Mesendoderm (in vitro differentiated cells): ENCODE measurements at regions not wholly inside any gene's neighbourhood (a gene's known extent, or its start where the extent isn't known, plus 50 kb on each side); places are given as distances from the start of the nearest gene placed in this dataset.
A peak's percentile ranks its signal among the peaks of the same experiment; 100 is the strongest.

ENCODE experiments used
- DNase-seq: peaks from one replicate; pipeline ENCODE4 v3.0.0; 2013
- H2AK5ac ChIP-seq: 2 replicates; pipeline ENCODE4 v1.6.1; 2013; ENCODE audit warnings: low read length, inconsistent platforms
- H2BK120ac ChIP-seq: 2 replicates; pipeline ENCODE4 v1.6.1; 2013; ENCODE audit warnings: low read depth, mild to moderate bottlenecking, low read length, moderate library complexity, mixed read lengths
- H2BK15ac ChIP-seq: replicated peaks from 2 replicates; pipeline ENCODE4 v1.6.1; 2013; ENCODE audit warnings: low read depth, mild to moderate bottlenecking, moderate library complexity
- H2BK5ac ChIP-seq: 2 replicates; pipeline ENCODE4 v1.6.1; 2013; ENCODE audit warnings: low read length, inconsistent platforms
- H3K18ac ChIP-seq: 2 replicates; pipeline ENCODE4 v1.6.1; 2013; ENCODE audit warnings: mild to moderate bottlenecking, low read length, mixed read lengths
- H3K23ac ChIP-seq: one replicate; pipeline ENCODE4 v1.6.1; 2013; ENCODE audit warnings: low read length
- H3K27ac ChIP-seq: 2 replicates; pipeline ENCODE4 v1.5.1; 2013; ENCODE audit warnings: low read depth, mild to moderate bottlenecking, inconsistent platforms, low read length, moderate library complexity
- H3K27me3 ChIP-seq: 2 replicates; pipeline ENCODE4 v1.6.1; 2013; ENCODE audit warnings: low read length, control low read depth, mild to moderate bottlenecking, inconsistent platforms; ENCODE audit not compliant: insufficient read depth, poor library complexity
- H3K36me3 ChIP-seq: 2 replicates; pipeline ENCODE4 v1.6.1; 2013; ENCODE audit warnings: low read length, inconsistent platforms; ENCODE audit not compliant: control insufficient read depth, insufficient read depth
- H3K4ac ChIP-seq: one replicate; pipeline ENCODE4 v1.6.1; 2013; ENCODE audit warnings: low read depth, mild to moderate bottlenecking, low read length, moderate library complexity
- H3K4me1 ChIP-seq: 2 replicates; pipeline ENCODE4 v1.6.1; 2013; ENCODE audit warnings: low read depth, low read length, inconsistent platforms; ENCODE audit not compliant: control insufficient read depth
- H3K4me2 ChIP-seq: 2 replicates; pipeline ENCODE4 v1.6.1; 2013; ENCODE audit warnings: low read length
- H3K4me3 ChIP-seq: 2 replicates; pipeline ENCODE4 v1.5.1; 2013; ENCODE audit warnings: mild to moderate bottlenecking, low read length
- H3K56ac ChIP-seq: one replicate; pipeline ENCODE4 v1.6.1; 2013; ENCODE audit warnings: low read length
- H3K79me1 ChIP-seq: 2 replicates; pipeline ENCODE4 v1.6.1; 2013; ENCODE audit warnings: low read length, inconsistent platforms
- H3K79me2 ChIP-seq: 2 replicates; pipeline ENCODE4 v1.6.1; 2013; ENCODE audit warnings: mild to moderate bottlenecking, low read length; ENCODE audit not compliant: control insufficient read depth, insufficient read depth
- H3K9ac ChIP-seq: 2 replicates; pipeline ENCODE4 v1.6.1; 2013; ENCODE audit warnings: low read length, inconsistent platforms
- H4K5ac ChIP-seq: one replicate; pipeline ENCODE4 v1.6.1; 2013; ENCODE audit warnings: low read length
- H4K8ac ChIP-seq: one replicate; pipeline ENCODE4 v1.6.1; 2013; ENCODE audit warnings: low read depth, mild to moderate bottlenecking, control low read depth, low read length, moderate library complexity
- WGBS: extraction: QIAGEN DNeasy Blood & Tissue Kit; methylation state at CpG from one replicate; pipeline ENCODE4 v1.1.7; 2013; ENCODE audit warnings: low lambda C conversion rate, missing lambda C conversion rate; ENCODE audit not compliant: insufficient coverage; ENCODE audit errors: extremely low coverage; 5-methylcytosine and 5-hydroxymethylcytosine counted together

- Histone ChIP-seq H3K36me3 (no peaks in the 10 kb centered on the region), H2BK5ac (no peak overlapping the region), H3K56ac (no peak overlapping the region), H3K18ac (no peak overlapping the region), H3K79me1 (no peaks in the 10 kb centered on the region), H4K5ac (no peak overlapping the region), H3K27me3 (peaks cover 2% of the 10 kb centered on the region), H2AK5ac (no peak overlapping the region), H3K4me3 (no peak overlapping the region), H3K9ac (no peak overlapping the region), H2BK120ac (no peak overlapping the region), H3K4ac (no peak overlapping the region), H2BK15ac (no peak overlapping the region), H3K23ac (no peak overlapping the region), H3K79me2 (no peaks in the 10 kb centered on the region), H3K4me2 (no peak overlapping the region), H4K8ac (no peak overlapping the region), H3K4me1 (no peaks in the 10 kb centered on the region), H3K27ac (no peak overlapping the region)
- DNase-seq = no peak
- WGBS = no CpG with 5 or more reads among the region's 2 CpGs
Measured at GRCh38 chr13:107324416-107325204, 756.7 kb upstream of the ARGLU1 start.

GRCh38 chr13:107322228-107322627 lies 754.3 kb upstream of the ARGLU1 start:
- Histone ChIP-seq H4K5ac (no peak overlapping the region), H2BK120ac (no peak overlapping the region), H3K56ac (no peak overlapping the region), H2BK5ac (no peak overlapping the region), H3K4ac (no peak overlapping the region), H2BK15ac (no peak overlapping the region), H3K18ac (no peak overlapping the region), H2AK5ac (no peak overlapping the region), H3K23ac (no peak overlapping the region), H3K36me3 (no peaks in the 10 kb centered on the region), H3K4me1 (no peaks in the 10 kb centered on the region), H3K27ac (no peak overlapping the region), H3K79me1 (no peaks in the 10 kb centered on the region), H3K79me2 (no peaks in the 10 kb centered on the region), H3K9ac (no peak overlapping the region), H4K8ac (no peak overlapping the region), H3K4me3 (no peak overlapping the region), H3K4me2 (no peak overlapping the region), H3K27me3 (peaks cover 2% of the 10 kb centered on the region)
- DNase-seq = no peak
- WGBS = no CpG with 5 or more reads among the region's 2 CpGs

GRCh38 chr13:107305178-107305577 lies 737.2 kb upstream of the ARGLU1 start:
- no peak for DNase-seq
- Histone ChIP-seq H3K27ac (no peak overlapping the region), H3K36me3 (no peaks in the 10 kb centered on the region), H3K4me3 (no peak overlapping the region), H2BK5ac (no peak overlapping the region), H3K9ac (no peak overlapping the region), H3K4ac (no peak overlapping the region), H3K27me3 (no peaks in the 10 kb centered on the region), H3K23ac (no peak overlapping the region), H3K79me2 (no peaks in the 10 kb centered on the region), H3K4me1 (no peaks in the 10 kb centered on the region), H3K4me2 (no peak overlapping the region), H2AK5ac (no peak overlapping the region), H3K79me1 (no peaks in the 10 kb centered on the region), H4K5ac (no peak overlapping the region), H4K8ac (no peak overlapping the region), H2BK15ac (no peak overlapping the region), H3K56ac (no peak overlapping the region), H2BK120ac (no peak overlapping the region), H3K18ac (no peak overlapping the region)
- WGBS = no CpG with 5 or more reads among the region's 1 CpG

- Histone ChIP-seq H3K4me3 (no peak overlapping the region), H4K5ac (no peak overlapping the region), H3K23ac (no peak overlapping the region), H2BK5ac (no peak overlapping the region), H2BK15ac (no peak overlapping the region), H3K79me1 (no peaks in the 10 kb centered on the region), H3K56ac (no peak overlapping the region), H3K4me1 (no peaks in the 10 kb centered on the region), H4K8ac (no peak overlapping the region), H2AK5ac (no peak overlapping the region), H3K18ac (no peak overlapping the region), H3K79me2 (no peaks in the 10 kb centered on the region), H3K27ac (no peak overlapping the region), H3K4me2 (no peak overlapping the region), H3K36me3 (no peaks in the 10 kb centered on the region), H2BK120ac (no peak overlapping the region), H3K9ac (no peak overlapping the region), H3K4ac (no peak overlapping the region), H3K27me3 (no peaks in the 10 kb centered on the region)
- peak; percentile 56 for DNase-seq
- no CpG with 5 or more reads among the region's 4 CpGs for WGBS
Measured at GRCh38 chr13:107301724-107302374, 733.9 kb upstream of the ARGLU1 start.

GRCh38 chr13:107299717-107300116 lies 731.8 kb upstream of the ARGLU1 start:
- Histone ChIP-seq H3K79me2 (no peaks in the 10 kb centered on the region), H3K4ac (no peak overlapping the region), H2BK5ac (no peak overlapping the region), H2BK15ac (no peak overlapping the region), H3K79me1 (no peaks in the 10 kb centered on the region), H3K23ac (no peak overlapping the region), H3K4me3 (no peak overlapping the region), H3K4me2 (no peak overlapping the region), H3K36me3 (no peaks in the 10 kb centered on the region), H3K9ac (no peak overlapping the region), H2BK120ac (no peak overlapping the region), H3K18ac (no peak overlapping the region), H3K27me3 (no peaks in the 10 kb centered on the region), H3K4me1 (no peaks in the 10 kb centered on the region), H3K27ac (no peak overlapping the region), H4K8ac (no peak overlapping the region), H3K56ac (no peak overlapping the region), H2AK5ac (no peak overlapping the region), H4K5ac (no peak overlapping the region)
- DNase-seq = no peak
- WGBS = no CpG with 5 or more reads among the region's 5 CpGs
